ENCODE measurements at regions not wholly inside any gene's neighbourhood (a gene's known extent, or its start where the extent isn't known, plus 50 kb on each side); places are given as distances from the start of the nearest gene placed in this dataset.
"Not testable (repeated sequence)": the region's sequence is repeated elsewhere in the genome, so short reads cannot be mapped to it uniquely, and the experiment has no call there.

- no peak overlapping the region for H3K4me3 ChIP-seq (ENCODE audit: control insufficient read depth, low read depth, low read length)
- TF ChIP-seq, protein P1, sequence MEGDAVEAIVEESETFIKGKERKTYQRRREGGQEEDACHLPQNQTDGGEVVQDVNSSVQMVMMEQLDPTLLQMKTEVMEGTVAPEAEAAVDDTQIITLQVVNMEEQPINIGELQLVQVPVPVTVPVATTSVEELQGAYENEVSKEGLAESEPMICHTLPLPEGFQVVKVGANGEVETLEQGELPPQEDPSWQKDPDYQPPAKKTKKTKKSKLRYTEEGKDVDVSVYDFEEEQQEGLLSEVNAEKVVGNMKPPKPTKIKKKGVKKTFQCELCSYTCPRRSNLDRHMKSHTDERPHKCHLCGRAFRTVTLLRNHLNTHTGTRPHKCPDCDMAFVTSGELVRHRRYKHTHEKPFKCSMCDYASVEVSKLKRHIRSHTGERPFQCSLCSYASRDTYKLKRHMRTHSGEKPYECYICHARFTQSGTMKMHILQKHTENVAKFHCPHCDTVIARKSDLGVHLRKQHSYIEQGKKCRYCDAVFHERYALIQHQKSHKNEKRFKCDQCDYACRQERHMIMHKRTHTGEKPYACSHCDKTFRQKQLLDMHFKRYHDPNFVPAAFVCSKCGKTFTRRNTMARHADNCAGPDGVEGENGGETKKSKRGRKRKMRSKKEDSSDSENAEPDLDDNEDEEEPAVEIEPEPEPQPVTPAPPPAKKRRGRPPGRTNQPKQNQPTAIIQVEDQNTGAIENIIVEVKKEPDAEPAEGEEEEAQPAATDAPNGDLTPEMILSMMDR (IDR thresholded peaks at IDR 0.05; ENCODE audit: control insufficient read depth, insufficient read depth, low read depth, low read length, missing control alignments): no peak
- DNase-seq (ENCODE audit: low read depth): no peak
Observed at GRCh38 chr6:170142559-170142958, 148.3 kb downstream of the DLL1 start.

DNA sequence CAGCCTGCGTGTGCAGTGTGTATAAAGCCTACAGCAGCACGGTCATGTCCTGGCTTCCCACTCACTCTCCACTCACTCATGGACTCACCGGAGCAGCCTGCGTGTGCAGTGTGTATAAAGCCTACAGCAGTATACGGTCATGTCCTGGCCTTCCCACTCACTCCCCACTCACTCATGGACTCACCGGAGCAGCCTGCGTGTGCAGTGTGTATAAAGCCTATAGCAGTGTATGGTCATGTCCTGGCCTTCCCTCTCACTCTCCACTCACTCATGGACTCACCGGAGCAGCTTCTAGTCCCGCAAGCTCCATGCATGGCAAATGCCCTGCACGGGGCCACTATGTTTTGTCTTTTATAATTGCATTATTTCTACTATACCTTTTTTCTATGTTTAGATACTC, 149.8 kb downstream of the DLL1 start:
- not testable (repeated sequence) for DNase-seq (ENCODE audit: low read depth); H3K4me3 ChIP-seq (ENCODE audit: control insufficient read depth, low read depth, low read length)

GRCh38 chr6:170140129-170140528, 150.7 kb downstream of the DLL1 start:
- TF ChIP-seq, protein P1 (IDR thresholded peaks at IDR 0.05; ENCODE audit: control insufficient read depth, insufficient read depth, low read depth, low read length, missing control alignments): no peak
- no peak for DNase-seq (ENCODE audit: low read depth)

GRCh38 chr6:170139531-170139930, 151.3 kb downstream of the DLL1 start:
- no peak overlapping the region for H3K4me3 ChIP-seq (ENCODE audit: control insufficient read depth, low read depth, low read length)
- DNase-seq (ENCODE audit: low read depth): no peak
- TF ChIP-seq, protein P1 (IDR thresholded peaks at IDR 0.05; ENCODE audit: control insufficient read depth, insufficient read depth, low read depth, low read length, missing control alignments): no peak

More at GRCh38 chr6:170140129-170140528, 150.7 kb downstream of the DLL1 start:
- no peak overlapping the region for H3K4me3 ChIP-seq (ENCODE audit: control insufficient read depth, low read depth, low read length)

- not testable (repeated sequence) for DNase-seq (ENCODE audit: low read depth); H3K4me3 ChIP-seq (ENCODE audit: control insufficient read depth, low read depth, low read length)
Observed at GRCh38 chr6:170139046-170139445, 151.8 kb downstream of the DLL1 start.

DNA sequence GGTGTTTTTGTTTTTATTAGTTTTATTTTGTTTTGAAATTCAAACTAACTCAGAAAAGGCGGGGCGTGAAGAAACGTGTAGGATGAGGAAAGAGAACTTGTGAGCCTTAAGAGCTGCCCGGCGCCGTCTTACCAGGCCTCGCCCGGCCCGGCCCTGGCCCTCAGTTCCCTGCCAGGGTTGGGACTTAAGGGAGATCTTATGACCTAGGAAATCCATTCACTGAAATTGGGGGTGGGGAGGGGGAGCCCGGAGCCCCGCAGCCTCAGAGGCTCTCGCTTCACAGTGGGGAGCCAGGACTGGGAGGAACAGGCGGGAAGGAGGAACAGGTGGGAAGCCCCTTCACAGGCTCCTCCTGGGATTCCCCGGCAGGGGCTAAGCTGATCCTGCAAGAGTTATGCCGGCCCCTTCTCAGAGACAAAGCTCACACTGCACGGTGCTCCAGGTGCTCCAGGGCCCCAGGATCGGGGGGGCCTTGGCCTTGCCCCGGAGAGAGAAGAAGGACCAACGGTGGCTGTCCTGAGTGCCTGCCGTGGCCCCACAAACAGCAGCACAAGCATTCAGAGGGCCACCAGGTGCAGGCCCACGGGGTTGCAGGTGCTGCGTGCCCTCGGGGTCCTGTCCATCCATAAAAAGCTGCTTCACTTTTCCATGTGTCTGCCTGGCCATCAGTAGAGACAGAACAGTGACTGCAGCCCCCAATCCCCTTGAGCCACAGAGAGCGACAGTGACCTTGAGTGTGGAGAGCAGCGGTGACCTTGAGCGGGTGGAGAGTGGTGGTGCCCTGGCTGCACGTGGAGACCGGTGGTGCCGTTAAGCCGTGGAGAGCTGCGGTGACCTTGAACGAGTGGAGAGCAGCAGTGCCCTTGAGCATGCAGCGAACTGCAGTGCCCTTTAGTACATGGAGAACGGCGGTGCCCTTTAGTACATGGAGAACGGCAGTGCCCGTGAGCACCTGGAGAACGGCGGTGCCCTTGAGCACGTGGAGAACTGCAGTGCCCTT, 152.7 kb downstream of the DLL1 start:
- TF ChIP-seq, protein P1 (IDR thresholded peaks at IDR 0.05; ENCODE audit: control insufficient read depth, insufficient read depth, low read depth, low read length, missing control alignments): no peak
- H3K4me3 ChIP-seq (ENCODE audit: control insufficient read depth, low read depth, low read length): no peak overlapping the region
- DNase-seq (ENCODE audit: low read depth): no peak

GRCh38 chr6:170137176-170137891, 153.5 kb downstream of the DLL1 start:
- DNase-seq (ENCODE audit: low read depth): no peak
- TF ChIP-seq, protein P1 (IDR thresholded peaks at IDR 0.05; ENCODE audit: control insufficient read depth, insufficient read depth, low read depth, low read length, missing control alignments): no peak
- no peak overlapping the region for H3K4me3 ChIP-seq (ENCODE audit: control insufficient read depth, low read depth, low read length)
